Loucy (cell line): ENCODE measurements at regions not wholly inside any gene's neighbourhood (a gene's known extent, or its start where the extent isn't known, plus 50 kb on each side); places are given as distances from the start of the nearest gene placed in this dataset.
"Not testable (repeated sequence)": the region's sequence is repeated elsewhere in the genome, so short reads cannot be mapped to it uniquely, and the experiment has no call there.

Experiments
- H2AFZ ChIP-seq: fragments of 200-600 bp; sonication (generic); 2 replicates; pipeline ENCODE4 v1.6.0; 2016; ENCODE audit warnings: antibody characterized with exemption, mild to moderate bottlenecking, low read length, moderate library complexity
- H3F3A ChIP-seq: fragments of 200-600 bp; 2 replicates; pipeline ENCODE4 v1.6.0; 2016; ENCODE audit warnings: antibody characterized with exemption, low read depth, mild to moderate bottlenecking
- H3K27me3 ChIP-seq: fragments of 200-600 bp; sonication (generic); 2 replicates; pipeline ENCODE4 v1.6.1; 2014; ENCODE audit warnings: low read length, mild to moderate bottlenecking; ENCODE audit not compliant: insufficient read depth, poor library complexity, severe bottlenecking
- H3K36me3 ChIP-seq: fragments of 200-600 bp; sonication (generic); 2 replicates; pipeline ENCODE4 v1.6.1; 2016; ENCODE audit warnings: low read length; ENCODE audit not compliant: insufficient read depth
- H3K4me1 ChIP-seq: fragments of 200-600 bp; sonication (generic); 2 replicates; pipeline ENCODE4 v1.5.1; 2014; ENCODE audit warnings: low read length, mild to moderate bottlenecking; ENCODE audit not compliant: insufficient read depth, poor library complexity, severe bottlenecking
- H3K4me2 ChIP-seq: fragments of 200-600 bp; sonication (generic); 2 replicates; pipeline ENCODE4 v1.6.0; 2014; ENCODE audit warnings: antibody characterized with exemption, low read length, low read depth, mild to moderate bottlenecking; ENCODE audit not compliant: poor library complexity, severe bottlenecking
- H3K4me3 ChIP-seq: fragments of 200-600 bp; sonication (generic); 2 replicates; pipeline ENCODE4 v1.5.1; 2014; ENCODE audit warnings: low read length, mild to moderate bottlenecking, mixed read lengths; ENCODE audit not compliant: poor library complexity, severe bottlenecking
- H3K79me2 ChIP-seq: fragments of 200-600 bp; sonication (generic); 2 replicates; pipeline ENCODE4 v1.6.1; 2014; ENCODE audit warnings: low read length; ENCODE audit not compliant: insufficient read depth
- H3K9ac ChIP-seq: fragments of 200-600 bp; sonication (generic); 2 replicates; pipeline ENCODE4 v1.6.0; 2014; ENCODE audit warnings: mild to moderate bottlenecking, low read depth, low read length, moderate library complexity; ENCODE audit not compliant: poor library complexity, severe bottlenecking
- H3K9me2 ChIP-seq: fragments of 200-600 bp; sonication (generic); replicated peaks from 2 replicates; pipeline ENCODE4 v1.6.1; 2016; ENCODE audit warnings: low read depth, low read length, mixed read lengths
- H3K9me3 ChIP-seq: fragments of 200-600 bp; sonication (generic); 2 replicates; pipeline ENCODE4 v1.6.1; 2014; ENCODE audit warnings: mild to moderate bottlenecking, antibody characterized with exemption, low read length, low read depth; ENCODE audit not compliant: insufficient read depth
- H4K20me1 ChIP-seq: fragments of 200-600 bp; sonication (generic); 2 replicates; pipeline ENCODE4 v1.6.0; 2014; ENCODE audit warnings: antibody characterized with exemption, low read length, mild to moderate bottlenecking; ENCODE audit not compliant: insufficient read depth, poor library complexity, severe bottlenecking
- CTCF ChIP-seq: fragments of 200-600 bp; sonication (generic); conservative IDR thresholded peaks from 2 replicates; pipeline ENCODE4 v1.5.1; 2014; ENCODE audit warnings: mild to moderate bottlenecking, antibody characterized with exemption, low read length
- EZH2phosphoT487 ChIP-seq: fragments of 200-600 bp; IDR thresholded peaks from 2 replicates; pipeline ENCODE4 v1.6.1; 2018; ENCODE audit warnings: antibody characterized with exemption, mild to moderate bottlenecking, moderate library complexity, borderline replicate concordance

- Histone ChIP-seq H3K4me2 (no peak overlapping the region), H3K9ac (no peak overlapping the region), H3K79me2 (no peaks in the 10 kb centered on the region), H3K9me2 (no peaks in the 10 kb centered on the region), H3K9me3 (no peaks in the 10 kb centered on the region), H3K4me3 (no peak overlapping the region), H2AFZ (no peak overlapping the region), H3F3A (no peaks in the 10 kb centered on the region), H3K36me3 (no peaks in the 10 kb centered on the region), H4K20me1 (no peaks in the 10 kb centered on the region), H3K4me1 (no peaks in the 10 kb centered on the region), H3K27me3 (no peaks in the 10 kb centered on the region)
- TF ChIP-seq EZH2phosphoT487, result no peak
- no peak for TF ChIP-seq CTCF
Measured at GRCh38 chr7:115208710-115209560, 287.0 kb downstream of the MDFIC start.

- H3K79me2 ChIP-seq, H3K27me3 ChIP-seq, H3F3A ChIP-seq, H3K4me3 ChIP-seq, H2AFZ ChIP-seq, H3K4me2 ChIP-seq, H3K9ac ChIP-seq, H3K4me1 ChIP-seq, H4K20me1 ChIP-seq, H3K9me2 ChIP-seq, H3K36me3 ChIP-seq, H3K9me3 ChIP-seq: not testable (repeated sequence)
Measured at GRCh38 chr7:115206374-115206773, 284.5 kb downstream of the MDFIC start.

- Histone ChIP-seq H3K9me3 (no peaks in the 10 kb centered on the region), H3F3A (no peaks in the 10 kb centered on the region), H3K9me2 (no peaks in the 10 kb centered on the region), H4K20me1 (no peaks in the 10 kb centered on the region), H3K4me2 (no peak overlapping the region), H3K36me3 (no peaks in the 10 kb centered on the region), H3K9ac (no peak overlapping the region), H3K27me3 (no peaks in the 10 kb centered on the region), H3K79me2 (no peaks in the 10 kb centered on the region), H2AFZ (no peak overlapping the region), H3K4me3 (no peak overlapping the region), H3K4me1 (no peaks in the 10 kb centered on the region)
- TF ChIP-seq CTCF, result no peak
- no peak for TF ChIP-seq EZH2phosphoT487
Measured at GRCh38 chr7:115198143-115198542, 276.2 kb downstream of the MDFIC start.

GRCh38 chr7:115195208-115195607 lies 273.3 kb downstream of the MDFIC start:
- Histone ChIP-seq H3K27me3 (no peaks in the 10 kb centered on the region), H3K4me3 (no peak overlapping the region), H3K4me2 (no peak overlapping the region), H2AFZ (no peak overlapping the region), H3K79me2 (no peaks in the 10 kb centered on the region), H3K4me1 (no peaks in the 10 kb centered on the region), H4K20me1 (no peaks in the 10 kb centered on the region), H3K9me3 (no peaks in the 10 kb centered on the region), H3F3A (no peaks in the 10 kb centered on the region), H3K9ac (no peak overlapping the region), H3K9me2 (no peaks in the 10 kb centered on the region), H3K36me3 (no peaks in the 10 kb centered on the region)
- no peak for TF ChIP-seq EZH2phosphoT487
- TF ChIP-seq CTCF, result no peak
